Activated CD8-positive, alpha-beta T cell treated with anti-CD3 and anti-CD28 coated beads for 36 hours (primary cell): ENCODE measurements at regions not wholly inside any gene's neighbourhood (a gene's known extent, or its start where the extent isn't known, plus 50 kb on each side); places are given as distances from the start of the nearest gene placed in this dataset.
"Not testable (repeated sequence)": the region's sequence is repeated elsewhere in the genome, so short reads cannot be mapped to it uniquely, and the experiment has no call there.

Experiments
- ATAC-seq: fragments of 200-7000 bp; cut with Tn5 transposase; one replicate; pipeline ENCODE4 v1.10.0; 2021; ENCODE audit warnings: mild to moderate bottlenecking, moderate library complexity
- CTCF ChIA-PET: fragments of 350-600 bp; sonication (Branson Sonifier 250); formaldehyde crosslinking; loops from one replicate; lab custom pipeline; 2021; ENCODE audit warnings: antibody characterized with exemption; lab: Charles Lee
- POLR2A ChIA-PET: fragments of 350-600 bp; sonication (Branson Sonifier 250); formaldehyde crosslinking; loops from one replicate; lab custom pipeline; 2021; ENCODE audit warnings: antibody characterized with exemption; lab: Charles Lee
- DNase-seq: peaks from one replicate; pipeline ENCODE4 v3.0.0-alpha.2; 2020
- H3K27ac Mint-ChIP-seq: one replicate; pipeline ENCODE4 v1.8.0; 2021; ENCODE audit warnings: mild to moderate bottlenecking, mixed read lengths
- H3K27me3 Mint-ChIP-seq: one replicate; pipeline ENCODE4 v1.8.0; 2021; ENCODE audit warnings: mixed read lengths
- H3K36me3 Mint-ChIP-seq: one replicate; pipeline ENCODE4 v1.8.0; 2021; ENCODE audit warnings: low read depth, mixed read lengths
- H3K4me1 Mint-ChIP-seq: one replicate; pipeline ENCODE4 v1.8.0; 2021; ENCODE audit warnings: low read depth, mixed read lengths
- H3K4me3 Mint-ChIP-seq: one replicate; pipeline ENCODE4 v1.8.0; 2021; ENCODE audit warnings: mild to moderate bottlenecking, moderate library complexity, mixed read lengths
- H3K9me3 Mint-ChIP-seq: one replicate; pipeline ENCODE4 v1.8.0; 2021; ENCODE audit warnings: mixed read lengths
- intact Hi-C: fragments of 100-400 bp; cut with micrococcal nuclease; formaldehyde crosslinking; loops from one replicate; pipeline ENCODE4 v1.10.0; 2022
- TF ChIP-seq, protein P1 (sequence below): fragments of 200-600 bp; IDR thresholded peaks from one replicate; pipeline ENCODE4 v1.8.0; 2022; ENCODE audit warnings: antibody characterized with exemption, mild to moderate bottlenecking

DNA sequence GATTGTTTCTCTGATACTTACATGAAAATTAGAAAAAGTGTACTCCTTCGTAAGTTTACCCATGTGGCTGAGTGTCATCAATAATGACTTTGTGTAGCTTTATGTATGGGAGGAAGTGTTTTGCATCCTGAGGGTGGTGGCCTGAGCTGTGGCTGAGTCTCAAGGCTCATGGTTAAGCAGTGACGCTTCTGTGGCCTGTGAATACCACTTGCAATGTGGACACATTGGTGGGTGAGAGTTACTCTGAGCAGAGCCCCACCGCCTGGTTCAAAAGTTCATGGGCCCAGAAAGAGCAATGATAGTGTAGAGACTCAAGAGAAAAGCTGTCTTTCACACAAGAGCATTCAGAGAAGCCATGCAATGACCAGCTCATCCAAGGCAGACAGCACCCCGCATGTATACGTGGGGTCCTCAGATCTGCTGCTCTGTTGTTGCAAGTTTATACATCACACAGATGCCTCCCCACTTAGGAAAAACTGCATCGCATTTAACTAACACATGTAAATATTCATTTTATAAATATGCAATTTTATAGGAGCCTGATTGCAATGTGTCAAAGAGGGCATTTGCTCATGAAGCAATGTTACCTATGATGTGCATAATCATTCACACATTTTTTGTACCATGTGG lies 55.1 kb upstream of the FRMD6 start:
- peaks cover 2% of the 10 kb centered on the region for H3K4me1 Mint-ChIP-seq
- POLR2A ChIA-PET = no interaction called here
- CTCF ChIA-PET = no interaction called here
- H3K9me3 Mint-ChIP-seq = no peaks in the 10 kb centered on the region
- H3K27me3 Mint-ChIP-seq = peaks cover 4% of the 10 kb centered on the region
- TF ChIP-seq, protein P1, sequence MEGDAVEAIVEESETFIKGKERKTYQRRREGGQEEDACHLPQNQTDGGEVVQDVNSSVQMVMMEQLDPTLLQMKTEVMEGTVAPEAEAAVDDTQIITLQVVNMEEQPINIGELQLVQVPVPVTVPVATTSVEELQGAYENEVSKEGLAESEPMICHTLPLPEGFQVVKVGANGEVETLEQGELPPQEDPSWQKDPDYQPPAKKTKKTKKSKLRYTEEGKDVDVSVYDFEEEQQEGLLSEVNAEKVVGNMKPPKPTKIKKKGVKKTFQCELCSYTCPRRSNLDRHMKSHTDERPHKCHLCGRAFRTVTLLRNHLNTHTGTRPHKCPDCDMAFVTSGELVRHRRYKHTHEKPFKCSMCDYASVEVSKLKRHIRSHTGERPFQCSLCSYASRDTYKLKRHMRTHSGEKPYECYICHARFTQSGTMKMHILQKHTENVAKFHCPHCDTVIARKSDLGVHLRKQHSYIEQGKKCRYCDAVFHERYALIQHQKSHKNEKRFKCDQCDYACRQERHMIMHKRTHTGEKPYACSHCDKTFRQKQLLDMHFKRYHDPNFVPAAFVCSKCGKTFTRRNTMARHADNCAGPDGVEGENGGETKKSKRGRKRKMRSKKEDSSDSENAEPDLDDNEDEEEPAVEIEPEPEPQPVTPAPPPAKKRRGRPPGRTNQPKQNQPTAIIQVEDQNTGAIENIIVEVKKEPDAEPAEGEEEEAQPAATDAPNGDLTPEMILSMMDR = no peak
- no peak for ATAC-seq
- no peak overlapping the region for H3K4me3 Mint-ChIP-seq
- intact Hi-C loops = no loop called here
- H3K36me3 Mint-ChIP-seq = no peaks in the 10 kb centered on the region
- no peak for DNase-seq
- H3K27ac Mint-ChIP-seq = no peak overlapping the region

DNA sequence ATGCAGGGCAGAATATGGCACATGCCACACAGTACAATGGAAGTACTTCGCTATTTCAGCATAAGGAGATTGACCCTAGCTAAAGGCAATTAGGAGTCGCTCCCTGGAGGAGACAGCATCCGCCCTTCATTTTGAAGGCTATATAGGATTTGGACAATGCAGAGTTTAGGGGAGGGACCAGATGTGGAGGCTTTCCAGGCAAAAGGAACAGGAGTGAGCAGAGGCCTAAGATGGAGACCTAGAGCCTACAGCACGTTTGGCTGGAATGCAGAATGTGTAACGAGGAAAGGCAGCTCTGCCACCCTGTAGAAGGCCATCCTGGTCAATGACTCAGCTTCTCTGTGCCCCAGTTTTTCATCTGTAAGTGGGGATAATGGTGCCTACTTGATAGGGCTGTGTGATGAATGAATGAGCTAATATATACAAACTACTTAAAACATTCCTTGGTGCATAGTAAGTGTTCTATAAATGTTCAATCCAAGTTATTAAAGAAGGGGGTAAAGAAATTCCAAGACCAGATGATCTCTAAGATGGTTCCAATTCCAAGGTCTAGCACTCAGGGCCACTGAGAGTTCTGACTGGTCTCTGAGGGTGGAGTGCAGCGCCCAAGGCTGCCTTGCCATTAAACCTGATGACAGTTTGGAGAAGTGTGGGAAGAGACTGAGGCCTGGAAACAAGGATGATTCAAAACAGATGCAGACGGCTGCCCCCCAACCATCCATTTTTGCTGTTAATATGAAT lies 54.3 kb upstream of the FRMD6 start:
- no peaks in the 10 kb centered on the region for H3K9me3 Mint-ChIP-seq
- H3K36me3 Mint-ChIP-seq = no peaks in the 10 kb centered on the region
- H3K27ac Mint-ChIP-seq = no peak overlapping the region
- POLR2A ChIA-PET = no interaction called here
- no peak overlapping the region for H3K4me3 Mint-ChIP-seq
- CTCF ChIA-PET = no interaction called here
- intact Hi-C loops = no loop called here
- H3K4me1 Mint-ChIP-seq = peaks cover 2% of the 10 kb centered on the region
- ATAC-seq (no peak), DNase-seq (no peak)
- H3K27me3 Mint-ChIP-seq = peaks cover 4% of the 10 kb centered on the region
- TF ChIP-seq, protein P1 = no peak

DNA sequence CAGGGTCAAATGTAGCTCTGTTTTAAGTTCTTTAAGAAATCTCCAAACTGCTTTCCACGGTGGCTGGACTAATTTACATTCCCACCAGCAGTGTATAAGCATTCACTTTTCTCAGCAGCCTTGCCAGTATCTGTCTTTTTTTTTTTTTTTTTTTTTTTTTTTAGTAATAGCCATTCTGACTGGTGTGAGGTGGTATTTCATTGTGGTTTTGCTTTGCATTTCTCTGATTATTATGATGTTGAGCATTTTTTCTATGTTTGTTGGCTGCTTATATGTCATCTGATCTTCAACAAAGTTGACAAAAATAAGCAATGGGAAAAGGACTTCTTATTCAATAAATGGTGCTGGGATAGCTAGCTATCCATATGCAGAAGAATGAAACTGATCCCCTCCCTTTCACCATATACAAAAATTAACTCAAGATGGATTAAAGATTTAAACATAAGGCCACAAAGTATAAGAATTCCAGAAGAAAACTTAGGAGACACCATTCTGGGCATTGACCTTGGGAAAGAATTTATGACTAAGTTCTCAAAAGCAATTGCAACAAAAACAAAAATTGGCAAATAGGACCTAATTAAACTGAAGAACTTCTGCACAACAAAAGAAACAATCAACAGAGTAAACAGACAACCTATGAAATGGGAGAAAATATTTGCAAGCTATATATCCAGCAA lies 52.6 kb upstream of the FRMD6 start:
- H3K36me3 Mint-ChIP-seq, intact Hi-C loops, H3K27ac Mint-ChIP-seq, DNase-seq, H3K4me1 Mint-ChIP-seq, H3K4me3 Mint-ChIP-seq, H3K27me3 Mint-ChIP-seq, ATAC-seq, H3K9me3 Mint-ChIP-seq, POLR2A ChIA-PET: not testable (repeated sequence)
- CTCF ChIA-PET = interaction anchor here (1.2 kb wide), 1 partner anchor 12 kb away, joined by 3 read pairs; no protein-coding TSS in a partner anchor

DNA sequence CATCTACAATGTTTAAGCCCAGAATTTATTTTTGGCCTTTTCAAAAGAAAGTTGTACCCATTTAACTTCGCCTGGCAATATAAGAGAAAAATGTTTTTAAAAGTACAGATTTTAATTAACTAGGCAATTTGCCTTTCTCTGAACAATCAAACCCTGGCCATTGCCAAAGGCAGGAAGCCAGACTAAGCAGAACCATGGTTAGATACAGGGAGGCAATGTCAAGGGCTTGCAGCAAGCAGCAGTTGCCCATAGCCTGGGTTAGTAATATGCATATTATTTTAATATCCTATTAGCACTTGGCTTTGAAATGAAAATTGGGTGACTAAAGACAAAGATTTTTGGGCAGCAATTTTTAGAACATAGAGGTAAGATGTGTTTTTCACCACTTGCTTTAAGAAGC lies 51.1 kb upstream of the FRMD6 start:
- TF ChIP-seq, protein P1 = no peak
- H3K9me3 Mint-ChIP-seq = no peaks in the 10 kb centered on the region
- CTCF ChIA-PET = no interaction called here
- intact Hi-C loops = no loop called here
- H3K27ac Mint-ChIP-seq = no peak overlapping the region
- H3K4me1 Mint-ChIP-seq = no peaks in the 10 kb centered on the region
- H3K36me3 Mint-ChIP-seq = no peaks in the 10 kb centered on the region
- H3K4me3 Mint-ChIP-seq = no peak overlapping the region
- peaks cover 11% of the 10 kb centered on the region for H3K27me3 Mint-ChIP-seq
- ATAC-seq = no peak
- POLR2A ChIA-PET = no interaction called here
- no peak for DNase-seq
